HG03439 (cell line): ENCODE measurements at regions not wholly inside any gene's neighbourhood (a gene's known extent, or its start where the extent isn't known, plus 50 kb on each side); places are given as distances from the start of the nearest gene placed in this dataset.
"Not testable (repeated sequence)": the region's sequence is repeated elsewhere in the genome, so short reads cannot be mapped to it uniquely, and the experiment has no call there.

Experiments used
- ATAC-seq: cut with Tn5 transposase; IDR thresholded peaks from one replicate; pipeline ENCODE4 v1.9.1; 2021; ENCODE audit warnings: mild to moderate bottlenecking, moderate library complexity; ENCODE audit not compliant: unreplicated experiment

DNA sequence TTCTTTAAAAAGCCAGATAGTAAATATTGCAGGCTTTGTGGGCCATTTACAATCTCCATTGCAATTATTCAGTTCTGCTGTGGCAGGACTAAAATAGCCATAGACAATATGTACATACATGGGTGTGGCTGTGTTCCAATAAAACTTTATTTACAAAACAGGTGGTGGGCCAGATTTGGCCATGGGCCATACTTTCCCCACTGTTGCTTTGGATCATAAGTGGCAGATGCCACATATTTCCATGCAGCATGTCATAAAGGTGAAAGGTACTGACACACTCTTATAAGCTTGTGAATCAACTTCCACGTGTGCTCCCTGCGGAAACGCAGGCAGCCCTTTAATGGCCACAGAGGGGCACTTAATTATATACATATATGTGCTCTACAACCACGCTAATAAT is 244.4 kb upstream of the FOXN3 start:
- no peak for ATAC-seq

- ATAC-seq: not testable (repeated sequence)
Measured at GRCh38 chr14:89660625-89661233, 243.7 kb upstream of the FOXN3 start.

DNA sequence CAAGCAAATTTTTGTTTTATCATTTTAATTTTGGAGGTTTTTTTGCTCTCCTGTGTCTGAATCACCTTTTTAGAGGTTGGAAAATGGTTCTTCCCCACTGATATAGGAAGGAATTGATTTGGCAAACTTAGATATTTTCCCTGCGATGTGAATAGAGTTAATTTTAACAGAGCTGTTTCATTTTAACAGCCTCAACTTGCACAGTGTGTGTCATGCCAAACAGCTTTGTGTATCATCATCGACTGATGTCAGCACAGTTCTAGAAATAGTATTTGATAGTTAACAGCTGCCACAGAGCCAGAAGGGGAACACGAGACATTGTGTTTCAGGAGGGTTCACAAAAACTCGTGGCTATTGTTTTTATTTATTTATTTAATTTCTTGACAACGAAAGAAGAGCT is 243.1 kb upstream of the FOXN3 start:
- no peak for ATAC-seq

- ATAC-seq: no peak
Measured at GRCh38 chr14:89658977-89659670, 242.1 kb upstream of the FOXN3 start.

GRCh38 chr14:89657014-89657413 is 240.0 kb upstream of the FOXN3 start:
- no peak for ATAC-seq

GRCh38 chr14:89654998-89655397 is 238.0 kb upstream of the FOXN3 start:
- ATAC-seq: no peak

- peak; percentile 58 for ATAC-seq
Measured at GRCh38 chr14:89652352-89652751, 235.3 kb upstream of the FOXN3 start.

GRCh38 chr14:89651805-89652204 is 234.8 kb upstream of the FOXN3 start:
- ATAC-seq: no peak

DNA sequence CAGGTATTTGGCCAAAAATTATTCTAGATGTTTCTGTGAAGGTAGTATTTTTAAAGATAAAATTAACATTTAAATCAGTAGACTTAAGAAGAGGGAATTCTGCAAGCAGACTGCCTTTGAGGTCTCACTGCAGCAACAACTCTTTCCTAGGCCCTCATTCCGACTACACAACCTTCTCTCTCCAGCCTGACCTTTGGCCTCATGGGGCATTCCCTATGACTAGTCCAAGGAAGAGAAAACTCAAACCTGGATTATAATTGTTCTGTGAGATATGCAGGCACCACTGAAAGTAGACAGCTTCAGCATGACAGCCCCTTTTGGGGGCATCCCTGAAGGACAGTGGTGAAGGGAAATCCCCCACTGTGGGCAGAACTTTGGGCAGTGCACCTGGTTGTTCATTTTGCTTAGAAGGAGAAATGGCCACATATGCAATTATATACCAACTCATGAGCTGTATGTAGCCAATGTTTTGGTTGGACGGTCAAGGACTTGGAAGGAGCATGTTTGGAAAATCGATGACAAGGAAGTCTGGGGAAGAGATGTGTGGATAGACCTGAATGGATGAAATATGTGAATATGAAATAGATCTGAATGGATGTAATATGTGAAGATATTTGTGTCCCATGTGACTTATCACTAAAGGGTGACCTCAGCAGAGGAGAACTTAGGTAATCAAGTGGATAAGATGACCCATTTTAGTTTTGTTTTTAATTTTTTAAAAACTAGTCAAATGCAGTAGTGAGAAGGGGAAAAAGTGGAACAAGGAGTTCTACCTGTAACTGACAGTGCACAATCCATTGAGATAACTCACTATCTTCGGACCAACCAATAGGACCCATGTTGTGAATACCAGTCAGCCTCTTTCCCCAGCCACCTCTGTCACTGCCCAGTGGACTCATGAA is 233.3 kb upstream of the FOXN3 start:
- ATAC-seq: no peak

- no peak for ATAC-seq
Measured at GRCh38 chr14:89649451-89650075, 232.5 kb upstream of the FOXN3 start.

DNA sequence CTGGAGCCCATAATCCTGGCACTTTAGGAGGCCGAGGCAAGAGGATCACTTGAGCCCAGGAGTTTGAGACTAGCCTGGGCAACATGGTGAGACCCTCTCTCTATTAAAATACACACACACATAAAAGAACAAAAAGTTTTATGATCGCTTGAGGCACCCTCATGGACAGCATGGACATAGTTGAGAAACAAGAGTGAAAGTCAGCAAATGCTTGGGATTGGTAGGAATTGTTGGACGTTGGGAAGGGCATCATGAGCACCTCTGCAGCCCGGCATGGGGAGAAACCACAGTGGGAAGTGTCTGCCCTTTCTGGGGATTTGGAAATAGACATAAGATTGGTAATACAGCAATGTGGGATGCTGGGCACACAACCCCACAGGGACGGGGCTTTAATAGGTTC is 231.9 kb upstream of the FOXN3 start:
- ATAC-seq: no peak

- no peak for ATAC-seq
Measured at GRCh38 chr14:89648510-89648909, 231.5 kb upstream of the FOXN3 start.

GRCh38 chr14:89646971-89647370 is 229.9 kb upstream of the FOXN3 start:
- no peak for ATAC-seq

GRCh38 chr14:89644641-89645040 is 227.6 kb upstream of the FOXN3 start:
- ATAC-seq: no peak

GRCh38 chr14:89641495-89642175 is 224.6 kb upstream of the FOXN3 start:
- peak; percentile 96 for ATAC-seq

- no peak for ATAC-seq
Measured at GRCh38 chr14:89640141-89640540, 223.1 kb upstream of the FOXN3 start.

DNA sequence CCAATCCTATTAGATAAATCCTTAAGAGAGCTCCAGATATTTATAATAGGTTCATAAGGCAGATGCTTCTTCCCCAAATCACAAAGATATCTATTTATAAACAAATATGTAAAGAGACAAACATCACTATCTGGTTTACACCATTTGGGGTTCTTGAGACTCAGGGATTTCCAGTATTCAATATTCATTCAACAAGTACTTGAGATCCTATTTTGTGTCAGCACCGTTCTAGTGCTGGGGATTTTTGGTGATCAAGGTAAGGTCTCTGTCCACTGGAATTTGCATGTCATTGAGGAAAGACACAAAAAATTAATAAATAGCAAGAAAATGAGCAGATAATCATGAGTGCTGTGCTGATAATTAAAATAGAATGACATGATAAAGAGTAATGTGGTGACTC is 222.7 kb upstream of the FOXN3 start:
- ATAC-seq: no peak

DNA sequence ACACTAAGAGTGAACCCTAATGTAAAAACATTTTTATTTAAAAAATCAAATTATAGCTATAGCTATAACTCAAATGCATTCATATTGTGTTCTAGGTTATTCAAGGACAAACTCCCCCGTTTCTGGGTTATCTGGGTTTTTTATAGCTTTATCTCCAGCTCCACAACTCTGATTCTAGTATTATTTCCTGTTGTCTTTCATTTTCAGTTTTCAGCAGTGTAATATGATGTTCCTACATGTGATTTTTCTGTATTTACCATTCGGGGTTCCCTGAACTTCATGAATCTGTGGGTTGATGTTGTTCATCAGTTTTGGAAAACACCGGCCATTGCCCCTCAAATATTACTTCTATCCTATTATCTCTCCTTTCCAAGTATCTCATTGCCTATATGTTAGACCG is 221.9 kb upstream of the FOXN3 start:
- ATAC-seq: no peak

GRCh38 chr14:89637581-89637980 is 220.5 kb upstream of the FOXN3 start:
- ATAC-seq: no peak

DNA sequence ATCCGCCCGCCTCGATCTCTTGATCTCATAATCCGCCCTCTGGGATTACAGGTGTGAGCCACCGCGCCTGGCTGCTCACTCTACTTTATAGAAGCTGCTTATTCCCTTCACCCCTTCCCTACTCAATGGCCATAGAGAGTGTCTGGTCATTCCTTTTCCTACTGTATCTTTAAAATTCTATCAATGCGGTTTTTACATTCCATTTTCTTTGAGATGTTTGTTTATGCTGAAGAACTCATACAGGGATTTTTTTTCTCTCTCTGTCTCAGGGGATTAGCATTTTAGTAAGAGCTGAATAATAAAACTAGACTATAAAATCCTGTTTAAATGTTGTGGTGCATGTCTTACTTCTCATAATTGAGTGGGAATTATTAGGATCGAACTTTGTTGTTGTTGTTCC is 218.6 kb upstream of the FOXN3 start:
- no peak for ATAC-seq

- no peak for ATAC-seq
Measured at GRCh38 chr14:89634037-89634436, 217.0 kb upstream of the FOXN3 start.
